SK-N-SH treated with all-trans-retinoic acid at 6 μM for 48 hours (cell line): ENCODE measurements at regions not wholly inside any gene's neighbourhood (a gene's known extent, or its start where the extent isn't known, plus 50 kb on each side); places are given as distances from the start of the nearest gene placed in this dataset.

ENCODE experiments used
- CREB5 ChIP-seq: fragments of 250-450 bp; sonication (Bioruptor Pico); IDR thresholded peaks from 2 replicates; pipeline ENCODE4 v1.5.1; 2020; ENCODE audit warnings: low read depth, mild to moderate bottlenecking, moderate library complexity
- GLIS3 ChIP-seq: fragments of 250-450 bp; sonication (Bioruptor Pico); IDR thresholded peaks from 2 replicates; pipeline ENCODE4 v1.5.0; 2020; ENCODE audit warnings: mild to moderate bottlenecking, moderate library complexity
- OSR1 ChIP-seq: fragments of 250-450 bp; sonication (Bioruptor Pico); IDR thresholded peaks from 2 replicates; pipeline ENCODE4 v1.8.0; 2022; ENCODE audit warnings: moderate library complexity, mild to moderate bottlenecking, inconsistent platforms
- PATZ1 ChIP-seq: fragments of 250-450 bp; sonication (Bioruptor Pico); IDR thresholded peaks from 2 replicates; pipeline ENCODE4 v1.8.0; 2020; ENCODE audit warnings: mild to moderate bottlenecking, moderate library complexity, borderline replicate concordance
- TCF4 ChIP-seq: fragments of 250-450 bp; sonication (Bioruptor Pico); IDR thresholded peaks from 2 replicates; pipeline ENCODE4 v1.8.0; 2021; ENCODE audit warnings: mild to moderate bottlenecking, moderate library complexity, borderline replicate concordance
- ZFP30 ChIP-seq: fragments of 450-650 bp; formaldehyde crosslinking; IDR thresholded peaks from 2 replicates; pipeline ENCODE4 v1.5.0; 2022; ENCODE audit warnings: mild to moderate bottlenecking, moderate library complexity
- ZNF70 ChIP-seq: fragments of 450-650 bp; formaldehyde crosslinking; IDR thresholded peaks from 2 replicates; pipeline ENCODE4 v1.5.0; 2020; ENCODE audit warnings: mild to moderate bottlenecking, moderate library complexity
- TF ChIP-seq, protein P1 (sequence below): fragments of 250-450 bp; sonication (Bioruptor Pico); IDR thresholded peaks from 2 replicates; pipeline ENCODE4 v1.5.0; 2020; ENCODE audit warnings: mild to moderate bottlenecking, moderate library complexity

GRCh38 chr10:33412653-33413361, 78.3 kb upstream of the NRP1 start:
- TF ChIP-seq OSR1 (CRISPR knock-in tag): no peak
- TF ChIP-seq TCF4 (CRISPR knock-in tag): no peak
- TF ChIP-seq, protein P1, sequence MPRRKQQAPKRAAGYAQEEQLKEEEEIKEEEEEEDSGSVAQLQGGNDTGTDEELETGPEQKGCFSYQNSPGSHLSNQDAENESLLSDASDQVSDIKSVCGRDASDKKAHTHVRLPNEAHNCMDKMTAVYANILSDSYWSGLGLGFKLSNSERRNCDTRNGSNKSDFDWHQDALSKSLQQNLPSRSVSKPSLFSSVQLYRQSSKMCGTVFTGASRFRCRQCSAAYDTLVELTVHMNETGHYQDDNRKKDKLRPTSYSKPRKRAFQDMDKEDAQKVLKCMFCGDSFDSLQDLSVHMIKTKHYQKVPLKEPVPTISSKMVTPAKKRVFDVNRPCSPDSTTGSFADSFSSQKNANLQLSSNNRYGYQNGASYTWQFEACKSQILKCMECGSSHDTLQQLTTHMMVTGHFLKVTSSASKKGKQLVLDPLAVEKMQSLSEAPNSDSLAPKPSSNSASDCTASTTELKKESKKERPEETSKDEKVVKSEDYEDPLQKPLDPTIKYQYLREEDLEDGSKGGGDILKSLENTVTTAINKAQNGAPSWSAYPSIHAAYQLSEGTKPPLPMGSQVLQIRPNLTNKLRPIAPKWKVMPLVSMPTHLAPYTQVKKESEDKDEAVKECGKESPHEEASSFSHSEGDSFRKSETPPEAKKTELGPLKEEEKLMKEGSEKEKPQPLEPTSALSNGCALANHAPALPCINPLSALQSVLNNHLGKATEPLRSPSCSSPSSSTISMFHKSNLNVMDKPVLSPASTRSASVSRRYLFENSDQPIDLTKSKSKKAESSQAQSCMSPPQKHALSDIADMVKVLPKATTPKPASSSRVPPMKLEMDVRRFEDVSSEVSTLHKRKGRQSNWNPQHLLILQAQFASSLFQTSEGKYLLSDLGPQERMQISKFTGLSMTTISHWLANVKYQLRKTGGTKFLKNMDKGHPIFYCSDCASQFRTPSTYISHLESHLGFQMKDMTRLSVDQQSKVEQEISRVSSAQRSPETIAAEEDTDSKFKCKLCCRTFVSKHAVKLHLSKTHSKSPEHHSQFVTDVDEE (CRISPR knock-in tag): no peak
- TF ChIP-seq GLIS3 (CRISPR knock-in tag): no peak
- no peak for TF ChIP-seq CREB5 (CRISPR knock-in tag)
- TF ChIP-seq PATZ1 (CRISPR knock-in tag): no peak
- TF ChIP-seq ZFP30: no peak
- no peak for TF ChIP-seq ZNF70
